ENCODE measurements at regions not wholly inside any gene's neighbourhood (a gene's known extent, or its start where the extent isn't known, plus 50 kb on each side); places are given as distances from the start of the nearest gene placed in this dataset.

- Histone ChIP-seq H3K27me3 (ENCODE audit: control insufficient read depth, insufficient read depth, low read length, poor library complexity, severe bottlenecking) (peaks cover 14% of the 10 kb centered on the region), H3K36me3 (ENCODE audit: control insufficient read depth, insufficient read depth, low read length) (no peaks in the 10 kb centered on the region), H3K27ac (ENCODE audit: low read depth, low read length) (no peak overlapping the region), H3K9me3 (ENCODE audit: control insufficient read depth, low read length) (no peaks in the 10 kb centered on the region), H3K9ac (ENCODE audit: extremely low read depth, low read length, poor library complexity, severe bottlenecking) (no peak overlapping the region), H3K4me3 (ENCODE audit: low read length) (no peak overlapping the region), H3K4me1 (ENCODE audit: control insufficient read depth, insufficient read depth, low read length) (peaks cover 7% of the 10 kb centered on the region)
- H3K4me3 Mint-ChIP-seq: no peak overlapping the region
- no peak for DNase-seq
- H3K9me3 Mint-ChIP-seq: no peaks in the 10 kb centered on the region
- H3K27me3 Mint-ChIP-seq (ENCODE audit: insufficient read depth): peaks cover 14% of the 10 kb centered on the region
- peaks cover 19% of the 10 kb centered on the region for H3K4me1 Mint-ChIP-seq
- no peak overlapping the region for H3K27ac Mint-ChIP-seq
- TF ChIP-seq, protein P1, sequence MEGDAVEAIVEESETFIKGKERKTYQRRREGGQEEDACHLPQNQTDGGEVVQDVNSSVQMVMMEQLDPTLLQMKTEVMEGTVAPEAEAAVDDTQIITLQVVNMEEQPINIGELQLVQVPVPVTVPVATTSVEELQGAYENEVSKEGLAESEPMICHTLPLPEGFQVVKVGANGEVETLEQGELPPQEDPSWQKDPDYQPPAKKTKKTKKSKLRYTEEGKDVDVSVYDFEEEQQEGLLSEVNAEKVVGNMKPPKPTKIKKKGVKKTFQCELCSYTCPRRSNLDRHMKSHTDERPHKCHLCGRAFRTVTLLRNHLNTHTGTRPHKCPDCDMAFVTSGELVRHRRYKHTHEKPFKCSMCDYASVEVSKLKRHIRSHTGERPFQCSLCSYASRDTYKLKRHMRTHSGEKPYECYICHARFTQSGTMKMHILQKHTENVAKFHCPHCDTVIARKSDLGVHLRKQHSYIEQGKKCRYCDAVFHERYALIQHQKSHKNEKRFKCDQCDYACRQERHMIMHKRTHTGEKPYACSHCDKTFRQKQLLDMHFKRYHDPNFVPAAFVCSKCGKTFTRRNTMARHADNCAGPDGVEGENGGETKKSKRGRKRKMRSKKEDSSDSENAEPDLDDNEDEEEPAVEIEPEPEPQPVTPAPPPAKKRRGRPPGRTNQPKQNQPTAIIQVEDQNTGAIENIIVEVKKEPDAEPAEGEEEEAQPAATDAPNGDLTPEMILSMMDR (conservative IDR thresholded peaks at IDR 0.05): no peak
- WGBS, 2 experiments (ENCODE audit: insufficient coverage in 1 of 2, insufficient read length in 1 of 2): 87 to 88% methylated on average over 3 of the region's 3 CpGs
- no peaks in the 10 kb centered on the region for H3K36me3 Mint-ChIP-seq (ENCODE audit: low read depth)
These were observed 75.9 kb upstream of the CYRIA start for GRCh38 chr2:16741498-16741897.

- Histone ChIP-seq H3K36me3 (ENCODE audit: control insufficient read depth, insufficient read depth, low read length) (no peaks in the 10 kb centered on the region), H3K9ac (ENCODE audit: extremely low read depth, low read length, poor library complexity, severe bottlenecking) (no peak overlapping the region), H3K27me3 (ENCODE audit: control insufficient read depth, insufficient read depth, low read length, poor library complexity, severe bottlenecking) (peaks cover 6% of the 10 kb centered on the region), H3K27ac (ENCODE audit: low read depth, low read length) (no peak overlapping the region), H3K9me3 (ENCODE audit: control insufficient read depth, low read length) (no peaks in the 10 kb centered on the region), H3K4me3 (ENCODE audit: low read length) (no peak overlapping the region), H3K4me1 (ENCODE audit: control insufficient read depth, insufficient read depth, low read length) (peaks cover 7% of the 10 kb centered on the region)
- no peaks in the 10 kb centered on the region for H3K36me3 Mint-ChIP-seq (ENCODE audit: low read depth)
- H3K9me3 Mint-ChIP-seq: no peaks in the 10 kb centered on the region
- DNase-seq: no peak
- peaks cover 19% of the 10 kb centered on the region for H3K4me1 Mint-ChIP-seq
- no peak overlapping the region for H3K27ac Mint-ChIP-seq
- WGBS, 2 experiments (ENCODE audit: insufficient coverage in 1 of 2, insufficient read length in 1 of 2): 92 to 96% methylated on average over 4 of the region's 4 CpGs
- no peak overlapping the region for H3K4me3 Mint-ChIP-seq
- H3K27me3 Mint-ChIP-seq (ENCODE audit: insufficient read depth): peaks cover 12% of the 10 kb centered on the region
- TF ChIP-seq, protein P1 (conservative IDR thresholded peaks at IDR 0.05): no peak
These were observed 74.3 kb upstream of the CYRIA start for GRCh38 chr2:16739778-16740581.

DNA sequence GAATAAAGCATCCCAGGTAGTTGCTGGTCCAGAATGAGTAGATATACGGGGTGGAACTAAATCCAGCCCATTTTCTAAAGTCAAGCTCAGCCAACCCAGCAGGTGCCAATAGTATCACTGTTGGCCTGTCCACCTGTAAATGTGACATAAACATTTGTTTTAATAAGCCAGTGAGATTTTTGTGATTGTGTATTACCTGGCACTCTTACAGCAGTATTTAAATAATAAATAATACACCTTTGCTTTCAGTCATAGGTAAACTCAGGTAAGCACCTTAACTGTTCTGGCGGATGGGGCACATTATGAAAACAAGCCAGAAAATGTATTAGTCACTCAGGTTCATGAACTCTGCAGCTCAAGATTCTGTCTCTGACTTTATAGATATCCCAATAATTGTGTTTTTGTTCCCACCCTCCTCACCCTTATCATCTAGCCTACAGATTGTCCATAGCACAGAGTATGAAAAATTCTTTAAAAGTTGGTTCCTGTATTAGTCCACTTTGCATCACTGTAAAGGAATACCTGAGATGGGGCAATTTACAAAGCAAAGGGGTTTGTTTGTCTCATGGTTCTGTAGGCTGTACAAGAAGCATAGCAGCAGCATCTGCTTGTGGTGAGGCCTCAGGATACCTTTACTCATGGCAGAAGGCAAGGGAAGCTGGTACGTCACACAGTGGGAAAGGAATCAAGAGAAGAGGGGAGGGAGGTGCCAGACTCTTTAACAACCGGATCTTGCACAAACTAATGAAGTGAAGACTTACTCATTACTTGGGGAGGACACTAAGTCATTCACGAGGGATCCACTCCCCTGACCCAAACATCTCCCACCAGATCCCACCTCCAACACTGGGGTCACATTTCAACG is 73.0 kb upstream of the CYRIA start:
- Histone ChIP-seq H3K36me3 (ENCODE audit: control insufficient read depth, insufficient read depth, low read length) (no peaks in the 10 kb centered on the region), H3K27me3 (ENCODE audit: control insufficient read depth, insufficient read depth, low read length, poor library complexity, severe bottlenecking) (no peaks in the 10 kb centered on the region), H3K4me3 (ENCODE audit: low read length) (no peak overlapping the region), H3K4me1 (ENCODE audit: control insufficient read depth, insufficient read depth, low read length) (peaks cover 7% of the 10 kb centered on the region), H3K9me3 (ENCODE audit: control insufficient read depth, low read length) (no peaks in the 10 kb centered on the region), H3K9ac (ENCODE audit: extremely low read depth, low read length, poor library complexity, severe bottlenecking) (no peak overlapping the region), H3K27ac (ENCODE audit: low read depth, low read length) (no peak overlapping the region)
- Mint-ChIP-seq H3K4me3 (no peak overlapping the region), H3K4me1 (peaks cover 19% of the 10 kb centered on the region), H3K27ac (no peak overlapping the region), H3K27me3 (ENCODE audit: insufficient read depth) (peaks cover 10% of the 10 kb centered on the region), H3K9me3 (no peaks in the 10 kb centered on the region), H3K36me3 (ENCODE audit: low read depth) (no peaks in the 10 kb centered on the region)
- TF ChIP-seq, protein P1 (conservative IDR thresholded peaks at IDR 0.05): no peak
- 89 to 95% methylated on average over 3 to 6 of the region's 6 CpGs for WGBS, 2 experiments (ENCODE audit: insufficient coverage in 1 of 2, insufficient read length in 1 of 2)
- no peak for DNase-seq

All from endodermal cell (in vitro differentiated cells).